Neural progenitor cell (in vitro differentiated cells): ENCODE measurements at regions not wholly inside any gene's neighbourhood (a gene's known extent, or its start where the extent isn't known, plus 50 kb on each side); places are given as distances from the start of the nearest gene placed in this dataset.

Source experiments
- DNase-seq: peaks from one replicate; pipeline ENCODE4 v3.0.0-alpha.2; 2016; ENCODE audit warnings: low spot score
- H2AFZ ChIP-seq: fragments of 200-600 bp; sonication (generic); replicated peaks from 2 replicates; pipeline ENCODE4 v1.6.1; 2016; ENCODE audit warnings: antibody characterized with exemption
- H3F3A ChIP-seq: fragments of 200-600 bp; sonication (generic); 2 replicates; pipeline ENCODE4 v1.6.1; 2016; ENCODE audit warnings: antibody characterized with exemption, low read depth
- H3K27ac ChIP-seq: fragments of 200-600 bp; sonication (generic); 2 replicates; pipeline ENCODE4 v1.5.1; 2016; ENCODE audit warnings: mild to moderate bottlenecking
- H3K27me3 ChIP-seq: fragments of 200-600 bp; sonication (generic); 2 replicates; pipeline ENCODE4 v1.6.1; 2016; ENCODE audit warnings: mild to moderate bottlenecking, moderate library complexity
- H3K36me3 ChIP-seq: fragments of 200-600 bp; sonication (generic); 2 replicates; pipeline ENCODE4 v1.5.1; 2016
- H3K4me1 ChIP-seq: fragments of 200-600 bp; sonication (generic); 2 replicates; pipeline ENCODE4 v1.6.1; 2016; ENCODE audit warnings: mixed run types
- H3K4me2 ChIP-seq: fragments of 200-600 bp; sonication (generic); 2 replicates; pipeline ENCODE4 v1.6.1; 2016
- H3K4me3 ChIP-seq: fragments of 200-600 bp; sonication (generic); 2 replicates; pipeline ENCODE4 v1.5.1; 2016
- H3K79me2 ChIP-seq: fragments of 200-600 bp; sonication (generic); 2 replicates; pipeline ENCODE4 v1.6.1; 2016; ENCODE audit warnings: low read depth
- H3K9ac ChIP-seq: fragments of 200-600 bp; sonication (generic); 2 replicates; pipeline ENCODE4 v1.6.1; 2016
- H3K9me3 ChIP-seq: fragments of 200-600 bp; sonication (generic); 2 replicates; pipeline ENCODE4 v1.5.1; 2016; ENCODE audit warnings: low read depth
- H4K20me1 ChIP-seq: fragments of 200-600 bp; sonication (generic); 2 replicates; pipeline ENCODE4 v1.6.1; 2016; ENCODE audit warnings: low read depth
- H3K27ac Mint-ChIP-seq: 3 replicates; pipeline ENCODE4 v1.8.0; 2021; ENCODE audit warnings: mixed read lengths
- H3K27me3 Mint-ChIP-seq: 2 replicates; pipeline ENCODE4 v1.8.0; 2022; ENCODE audit warnings: low read depth, mild to moderate bottlenecking, inconsistent platforms, moderate library complexity, mixed read lengths; ENCODE audit not compliant: insufficient read depth
- H3K36me3 Mint-ChIP-seq: 3 replicates; pipeline ENCODE4 v1.8.0; 2021; ENCODE audit warnings: mixed read lengths
- H3K4me1 Mint-ChIP-seq: 3 replicates; pipeline ENCODE4 v1.8.0; 2021; ENCODE audit warnings: mixed read lengths
- H3K4me3 Mint-ChIP-seq: 3 replicates; pipeline ENCODE4 v1.8.0; 2021; ENCODE audit warnings: mild to moderate bottlenecking, moderate library complexity, mixed read lengths
- H3K9me3 Mint-ChIP-seq: 3 replicates; pipeline ENCODE4 v1.8.0; 2020; ENCODE audit warnings: mixed read lengths
- CTCF ChIP-seq: fragments of 200-600 bp; sonication (generic); IDR thresholded peaks from 2 replicates; pipeline ENCODE4 v1.5.1; 2017; ENCODE audit warnings: antibody characterized with exemption, mild to moderate bottlenecking
- EZH2 ChIP-seq: fragments of 200-600 bp; sonication (generic); IDR thresholded peaks from 2 replicates; pipeline ENCODE4 v1.6.1; 2017; ENCODE audit warnings: antibody characterized with exemption, mild to moderate bottlenecking, moderate library complexity
- EZH2phosphoT487 ChIP-seq: fragments of 200-600 bp; sonication (generic); IDR thresholded peaks from 2 replicates; pipeline ENCODE4 v1.6.1; 2017; ENCODE audit warnings: antibody characterized with exemption

DNA sequence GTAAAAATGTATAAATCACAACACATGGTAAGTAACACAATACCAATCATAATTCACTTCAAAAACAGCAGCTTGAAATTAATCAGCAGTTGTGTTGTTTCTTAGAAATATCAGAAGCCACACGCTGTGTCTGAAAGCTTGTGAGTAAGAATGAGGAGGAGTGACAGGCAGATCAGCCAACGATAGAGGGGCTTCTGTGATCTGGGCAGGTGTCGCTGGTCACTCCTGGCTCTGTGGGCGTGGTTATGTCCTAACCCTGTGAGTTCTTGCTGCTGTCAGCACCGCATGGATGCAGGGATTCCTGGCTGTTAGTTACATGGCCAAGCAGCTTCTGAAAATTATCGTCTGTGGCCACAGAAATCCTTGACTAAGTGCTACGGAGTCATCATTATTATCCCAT lies 123.4 kb downstream of the SLC25A47 start:
- Histone ChIP-seq H3K36me3 (no peaks in the 10 kb centered on the region), H3K79me2 (no peaks in the 10 kb centered on the region), H3K27ac (no peak overlapping the region), H2AFZ (no peak overlapping the region), H3K4me1 (peaks cover 12% of the 10 kb centered on the region), H3K4me2 (no peak overlapping the region), H3K9me3 (no peaks in the 10 kb centered on the region), H3K4me3 (no peak overlapping the region), H3K9ac (no peak overlapping the region), H3F3A (peaks cover 9% of the 10 kb centered on the region), H3K27me3 (no peaks in the 10 kb centered on the region), H4K20me1 (no peaks in the 10 kb centered on the region)
- Mint-ChIP-seq H3K27me3 (no peaks in the 10 kb centered on the region), H3K9me3 (no peaks in the 10 kb centered on the region), H3K4me1 (peaks cover 36% of the 10 kb centered on the region), H3K4me3 (no peak overlapping the region), H3K36me3 (no peaks in the 10 kb centered on the region), H3K27ac (no peak overlapping the region)
- TF ChIP-seq EZH2: no peak
- TF ChIP-seq CTCF: no peak
- TF ChIP-seq EZH2phosphoT487: no peak
- DNase-seq: peak; percentile 53

DNA sequence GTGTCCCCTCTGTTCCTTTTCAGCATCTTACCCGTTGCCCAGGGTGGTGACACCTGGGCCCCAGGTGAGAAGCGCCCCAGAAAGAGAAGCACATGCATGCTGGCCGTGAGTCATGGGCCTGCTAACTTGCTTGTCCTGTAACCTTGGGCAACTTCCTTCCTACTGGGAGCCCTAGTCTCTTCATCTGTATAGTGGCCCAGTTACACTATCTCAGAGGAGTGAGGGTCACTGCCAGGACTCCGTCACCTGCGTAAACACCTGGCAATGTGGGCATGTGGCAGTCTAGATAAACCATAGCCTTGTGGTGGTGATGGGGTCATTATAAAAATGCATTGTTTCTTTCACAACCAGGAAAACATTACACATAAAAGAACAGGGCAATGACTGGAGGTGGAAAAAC lies 125.2 kb downstream of the SLC25A47 start:
- Mint-ChIP-seq H3K9me3 (no peaks in the 10 kb centered on the region), H3K4me3 (no peak overlapping the region), H3K36me3 (no peaks in the 10 kb centered on the region), H3K27ac (no peak overlapping the region), H3K27me3 (no peaks in the 10 kb centered on the region), H3K4me1 (peaks cover 29% of the 10 kb centered on the region)
- TF ChIP-seq EZH2phosphoT487 (no peak), EZH2 (no peak), CTCF (no peak)
- no peak overlapping the region for H3K4me3 ChIP-seq
- no peak overlapping the region for H3K27ac ChIP-seq
- no peak overlapping the region for H3K9ac ChIP-seq
- H3K9me3 ChIP-seq: no peaks in the 10 kb centered on the region
- H4K20me1 ChIP-seq: no peaks in the 10 kb centered on the region
- H3K27me3 ChIP-seq: no peaks in the 10 kb centered on the region
- H3F3A ChIP-seq: peaks cover 9% of the 10 kb centered on the region
- H2AFZ ChIP-seq: no peak overlapping the region
- no peak overlapping the region for H3K4me2 ChIP-seq
- no peak for DNase-seq
- H3K4me1 ChIP-seq: peaks cover 18% of the 10 kb centered on the region
- no peaks in the 10 kb centered on the region for H3K36me3 ChIP-seq
- H3K79me2 ChIP-seq: no peaks in the 10 kb centered on the region

DNA sequence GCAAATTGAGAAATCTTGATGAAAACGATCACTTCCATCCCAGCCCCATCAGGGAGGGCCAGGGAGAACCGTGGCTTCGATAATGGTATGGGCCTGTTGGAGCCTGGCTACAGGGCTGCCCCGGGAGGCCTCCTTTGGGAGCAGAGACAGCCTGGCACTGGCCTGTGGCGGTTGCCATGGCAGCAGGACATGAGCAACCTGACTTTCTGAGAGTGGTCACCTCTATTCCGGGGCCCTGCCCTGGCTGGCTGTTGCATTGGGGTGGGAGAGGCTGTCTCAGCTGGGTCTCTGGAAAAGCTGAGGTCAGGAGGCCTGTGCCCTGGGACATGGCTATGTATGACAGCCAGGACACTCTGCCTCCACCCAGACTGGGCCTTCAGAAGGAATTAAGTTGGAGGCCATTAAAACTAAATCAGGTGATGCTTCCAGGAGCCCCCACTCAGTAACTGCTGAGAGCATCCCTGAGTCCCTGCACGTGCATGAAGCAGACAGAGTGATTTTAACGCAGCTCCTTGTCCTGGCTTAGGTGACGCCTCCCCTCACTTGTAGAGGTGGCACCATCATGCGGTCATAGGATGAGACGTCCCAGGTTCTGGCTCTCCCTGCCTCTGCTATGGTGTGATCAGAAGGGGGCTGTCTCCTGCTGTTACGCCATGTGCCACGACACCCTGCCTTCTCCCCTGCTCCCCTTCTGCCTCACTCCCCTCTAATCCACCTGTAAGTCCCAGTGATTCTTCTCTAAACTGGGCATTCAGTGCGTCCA lies 126.3 kb downstream of the SLC25A47 start:
- H3K4me1 Mint-ChIP-seq: peaks cover 31% of the 10 kb centered on the region
- H3K27me3 Mint-ChIP-seq: no peaks in the 10 kb centered on the region
- H3K4me3 Mint-ChIP-seq: no peak overlapping the region
- H3K9me3 Mint-ChIP-seq: no peaks in the 10 kb centered on the region
- no peak for DNase-seq
- Histone ChIP-seq H3K9me3 (no peaks in the 10 kb centered on the region), H3F3A (peaks cover 9% of the 10 kb centered on the region), H4K20me1 (no peaks in the 10 kb centered on the region), H3K27me3 (no peaks in the 10 kb centered on the region), H3K79me2 (no peaks in the 10 kb centered on the region), H3K4me1 (peaks cover 26% of the 10 kb centered on the region), H3K27ac (no peak overlapping the region), H3K9ac (no peak overlapping the region), H3K4me3 (no peak overlapping the region), H3K4me2 (no peak overlapping the region), H2AFZ (no peak overlapping the region), H3K36me3 (no peaks in the 10 kb centered on the region)
- no peak overlapping the region for H3K27ac Mint-ChIP-seq
- H3K36me3 Mint-ChIP-seq: no peaks in the 10 kb centered on the region
- TF ChIP-seq EZH2phosphoT487 (no peak), CTCF (no peak), EZH2 (no peak)
